H9 (cell line): ENCODE measurements at regions not wholly inside any gene's neighbourhood (a gene's known extent, or its start where the extent isn't known, plus 50 kb on each side); places are given as distances from the start of the nearest gene placed in this dataset.

Source experiments
- DNase-seq: peaks from one replicate; pipeline ENCODE4 v3.0.0-alpha.2; 2017
- H2AFZ ChIP-seq: one replicate; pipeline ENCODE4 v1.6.1; 2013; ENCODE audit warnings: mild to moderate bottlenecking, low read length, control low read depth, moderate library complexity
- H2AK5ac ChIP-seq: 2 replicates; pipeline ENCODE4 v1.6.1; 2013; ENCODE audit warnings: low read length, control low read depth, mixed read lengths; ENCODE audit not compliant: insufficient read length
- H2BK120ac ChIP-seq: one replicate; pipeline ENCODE4 v1.6.1; 2013; ENCODE audit warnings: low read depth, mild to moderate bottlenecking, low read length, control low read depth, inconsistent platforms; ENCODE audit not compliant: poor library complexity, severe bottlenecking
- H2BK12ac ChIP-seq: 2 replicates; pipeline ENCODE4 v1.6.1; 2013; ENCODE audit warnings: low read length, control low read depth, mixed read lengths, low read depth; ENCODE audit not compliant: insufficient read length
- H2BK15ac ChIP-seq: 2 replicates; pipeline ENCODE4 v1.6.1; 2013; ENCODE audit warnings: low read depth, low read length, control low read depth
- H2BK20ac ChIP-seq: one replicate; pipeline ENCODE4 v1.6.1; 2013; ENCODE audit warnings: low read depth, mild to moderate bottlenecking, low read length, control low read depth, inconsistent platforms; ENCODE audit not compliant: poor library complexity, severe bottlenecking
- H2BK5ac ChIP-seq: 2 replicates; pipeline ENCODE4 v1.6.1; 2013; ENCODE audit warnings: low read length, control low read depth, mixed read lengths; ENCODE audit not compliant: insufficient read length
- H3K14ac ChIP-seq: 2 replicates; pipeline ENCODE4 v1.6.1; 2013; ENCODE audit warnings: low read length, control low read depth; ENCODE audit not compliant: insufficient read depth
- H3K18ac ChIP-seq: 2 replicates; pipeline ENCODE4 v1.6.1; 2013; ENCODE audit warnings: low read depth, mild to moderate bottlenecking, mixed read lengths, low read length, control low read depth; ENCODE audit not compliant: insufficient read length
- H3K23ac ChIP-seq: 2 replicates; pipeline ENCODE4 v1.6.1; 2013; ENCODE audit warnings: low read length, control low read depth, mixed read lengths, low read depth; ENCODE audit not compliant: insufficient read length
- H3K23me2 ChIP-seq: 2 replicates; pipeline ENCODE4 v1.6.1; 2013; ENCODE audit warnings: low read depth, mild to moderate bottlenecking, mixed read lengths, low read length, control low read depth; ENCODE audit not compliant: insufficient read length, poor library complexity, severe bottlenecking
- H3K27ac ChIP-seq: 2 replicates; pipeline ENCODE4 v1.5.1; 2013; ENCODE audit warnings: low read length, control low read depth, mixed read lengths, low read depth; ENCODE audit not compliant: insufficient read length
- H3K27me3 ChIP-seq: 2 replicates; pipeline ENCODE4 v1.6.1; 2013; ENCODE audit warnings: low read length, control low read depth, inconsistent platforms; ENCODE audit not compliant: insufficient read depth
- H3K4ac ChIP-seq: 2 replicates; pipeline ENCODE4 v1.6.1; 2013; ENCODE audit warnings: low read depth, mild to moderate bottlenecking, control low read depth, inconsistent platforms, low read length, moderate library complexity
- H3K4me1 ChIP-seq: 2 replicates; pipeline ENCODE4 v1.6.1; 2013; ENCODE audit warnings: low read length, control low read depth, inconsistent platforms; ENCODE audit not compliant: insufficient read depth
- H3K4me2 ChIP-seq: 2 replicates; pipeline ENCODE4 v1.6.1; 2013; ENCODE audit warnings: low read length, control low read depth, mixed read lengths; ENCODE audit not compliant: insufficient read length, insufficient read depth
- H3K56ac ChIP-seq: 2 replicates; pipeline ENCODE4 v1.6.1; 2013; ENCODE audit warnings: low read depth, mild to moderate bottlenecking, mixed read lengths, low read length, control low read depth; ENCODE audit not compliant: insufficient read length
- H3K79me1 ChIP-seq: 2 replicates; pipeline ENCODE4 v1.6.1; 2013; ENCODE audit warnings: low read depth, mild to moderate bottlenecking, moderate library complexity, low read length, control low read depth, inconsistent platforms; ENCODE audit not compliant: insufficient read depth, poor library complexity, severe bottlenecking
- H3K79me2 ChIP-seq: 2 replicates; pipeline ENCODE4 v1.6.1; 2013; ENCODE audit warnings: low read length, control low read depth, inconsistent platforms; ENCODE audit not compliant: insufficient read depth
- H3K9ac ChIP-seq: 2 replicates; pipeline ENCODE4 v1.6.1; 2013; ENCODE audit warnings: low read length, control low read depth, mixed read lengths; ENCODE audit not compliant: insufficient read length; ENCODE audit errors: extremely low read depth
- H3K9me3 ChIP-seq: one replicate; pipeline ENCODE4 v1.6.1; 2013; ENCODE audit warnings: low read depth, low read length, inconsistent platforms; ENCODE audit not compliant: control insufficient read depth
- H3T11ph ChIP-seq: one replicate; pipeline ENCODE4 v1.6.1; 2013; ENCODE audit warnings: mild to moderate bottlenecking, low read length, control low read depth, inconsistent platforms
- H4K20me1 ChIP-seq: one replicate; pipeline ENCODE4 v1.6.1; 2013; ENCODE audit not compliant: control insufficient read depth, insufficient read length, insufficient read depth
- H4K5ac ChIP-seq: 2 replicates; pipeline ENCODE4 v1.6.1; 2013; ENCODE audit warnings: low read depth, mild to moderate bottlenecking, mixed read lengths, low read length, control low read depth; ENCODE audit not compliant: insufficient read length
- H4K8ac ChIP-seq: replicated peaks from 2 replicates; pipeline ENCODE4 v1.6.1; 2013; ENCODE audit warnings: low read length, control low read depth, mixed read lengths, low read depth; ENCODE audit not compliant: insufficient read length
- H4K91ac ChIP-seq: 2 replicates; pipeline ENCODE4 v1.6.1; 2013; ENCODE audit warnings: low read depth, mild to moderate bottlenecking, moderate library complexity, mixed read lengths, low read length, control low read depth; ENCODE audit not compliant: insufficient read length
- H3K27ac Mint-ChIP-seq, 3 experiments: 2 replicates in 2 of 3; 3 replicates in 1 of 3; pipeline ENCODE4 v1.8.0; 2020 to 2021; ENCODE audit warnings: mixed read lengths in 3 of 3, mild to moderate bottlenecking in 1 of 3, moderate library complexity in 1 of 3
- H3K27me3 Mint-ChIP-seq: 2 replicates; pipeline ENCODE4 v1.8.0; 2021; ENCODE audit warnings: low read depth, mild to moderate bottlenecking, moderate library complexity, mixed read lengths
- H3K36me3 Mint-ChIP-seq, 3 experiments: 2 replicates in 2 of 3; 3 replicates in 1 of 3; pipeline ENCODE4 v1.8.0; 2020 to 2021; ENCODE audit warnings: low read depth in 3 of 3, mixed read lengths in 3 of 3; ENCODE audit not compliant: insufficient read depth in 1 of 3
- H3K4me1 Mint-ChIP-seq, 2 experiments: 2 replicates each; pipeline ENCODE4 v1.8.0; 2020; ENCODE audit warnings: mixed read lengths in 2 of 2
- H3K4me3 Mint-ChIP-seq, 2 experiments: 2 replicates in 1 of 2; 3 replicates in 1 of 2; pipeline ENCODE4 v1.8.0; 2020 to 2021; ENCODE audit warnings: mild to moderate bottlenecking in 2 of 2, mixed read lengths in 2 of 2, moderate library complexity in 1 of 2
- H3K9me3 Mint-ChIP-seq, 2 experiments: 2 replicates in 1 of 2; 3 replicates in 1 of 2; pipeline ENCODE4 v1.8.0; 2020; ENCODE audit warnings: mild to moderate bottlenecking in 2 of 2, mixed read lengths in 2 of 2, moderate library complexity in 1 of 2
- CTCF ChIP-seq: fragments of 200-600 bp; sonication (generic); conservative IDR thresholded peaks from 3 replicates; pipeline ENCODE4 v1.8.0; 2021; ENCODE audit warnings: antibody characterized with exemption, mild to moderate bottlenecking
- WGBS: extraction: QIAGEN DNeasy Blood & Tissue Kit; methylation state at CpG from one replicate; pipeline ENCODE4 v1.1.7; 2013; ENCODE audit warnings: missing lambda C conversion rate, low lambda C conversion rate, mixed read lengths; ENCODE audit not compliant: insufficient read length; ENCODE audit errors: extremely low coverage; 5-methylcytosine and 5-hydroxymethylcytosine counted together

- Histone ChIP-seq H3K14ac (no peak overlapping the region), H3K79me2 (no peaks in the 10 kb centered on the region), H3K23me2 (no peaks in the 10 kb centered on the region), H3K23ac (no peak overlapping the region), H2BK120ac (no peak overlapping the region), H3K4me2 (no peak overlapping the region), H4K20me1 (no peaks in the 10 kb centered on the region), H4K8ac (no peak overlapping the region), H3K9me3 (no peaks in the 10 kb centered on the region), H3K9ac (no peak overlapping the region), H2AFZ (no peak overlapping the region), H4K5ac (no peak overlapping the region), H2AK5ac (no peak overlapping the region), H2BK5ac (no peak overlapping the region), H2BK20ac (no peak overlapping the region), H3K56ac (no peak overlapping the region), H3K27me3 (no peaks in the 10 kb centered on the region), H3K18ac (no peak overlapping the region), H2BK12ac (no peak overlapping the region), H2BK15ac (no peak overlapping the region), H3T11ph (no peak overlapping the region), H3K4ac (no peak overlapping the region), H3K79me1 (no peaks in the 10 kb centered on the region), H3K4me1 (peaks cover 9% of the 10 kb centered on the region; the same call in 1 of the 2 replicates), H4K91ac (no peak overlapping the region), H3K27ac (no peak overlapping the region)
- H3K9me3 Mint-ChIP-seq = no peaks in the 10 kb centered on the region
- H3K27me3 Mint-ChIP-seq = no peaks in the 10 kb centered on the region; the same call in 1 of the 2 replicates
- H3K27ac Mint-ChIP-seq = peak overlapping the region; percentile 2 to 48 (median 20); a peak in 4 of 7 replicates
- H3K36me3 Mint-ChIP-seq = no peaks in the 10 kb centered on the region; a peak in 1 of 7 replicates
- H3K4me3 Mint-ChIP-seq = no peak overlapping the region; a peak in 1 of 5 replicates
- DNase-seq = no peak
- peaks cover 27 to 38% of the 10 kb centered on the region in 2 experiments for H3K4me1 Mint-ChIP-seq
- no peak for TF ChIP-seq CTCF
- no CpG with 5 or more reads among the region's 6 CpGs for WGBS
These were observed 401.5 kb downstream of the REEP3 start for GRCh38 chr10:63922468-63923284.
